ENCODE measurements at regions not wholly inside any gene's neighbourhood (a gene's known extent, or its start where the extent isn't known, plus 50 kb on each side); places are given as distances from the start of the nearest gene placed in this dataset.
"Not testable (repeated sequence)": the region's sequence is repeated elsewhere in the genome, so short reads cannot be mapped to it uniquely, and the experiment has no call there.

DNA sequence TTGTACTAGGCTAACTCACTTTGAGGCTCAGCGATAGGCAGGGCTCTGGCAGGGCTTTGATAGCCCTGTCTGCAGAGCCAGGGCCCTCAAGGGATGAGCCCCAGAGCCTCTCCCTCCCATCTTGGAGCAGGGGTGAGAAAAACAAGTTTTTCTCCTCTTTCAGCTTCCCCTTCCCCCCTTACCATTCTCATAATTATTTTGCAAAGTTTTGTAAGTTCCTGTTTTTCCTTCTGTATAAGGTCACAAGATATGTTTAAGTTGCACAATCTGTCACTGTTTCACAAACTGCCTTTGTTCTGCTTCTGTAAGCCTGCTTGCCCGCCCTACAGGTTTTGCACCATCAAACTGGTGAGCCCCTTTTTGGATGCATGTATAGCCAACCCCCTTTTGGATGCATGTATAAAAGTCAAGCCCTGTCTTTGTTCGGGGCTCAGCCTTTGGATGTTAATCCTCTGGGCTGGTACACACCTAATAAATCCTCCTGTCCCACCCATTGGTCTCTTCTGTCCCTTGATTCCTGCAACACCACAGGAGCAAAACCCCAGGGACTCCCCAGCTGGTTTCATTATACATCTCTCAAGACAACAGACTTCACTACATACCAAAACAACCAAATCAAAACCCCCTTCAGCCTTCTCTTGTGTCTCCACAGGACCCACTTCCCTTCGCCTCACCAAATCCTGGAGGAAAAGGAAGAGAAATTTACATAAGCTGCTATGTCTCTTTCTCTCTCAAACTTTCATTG lies 52.5 kb upstream of the RESF1 start:
- TF ChIP-seq CTCF (IDR thresholded peaks at IDR 0.05), result no peak
- H3K9me3 ChIP-seq, result peaks cover 0 to 23% of the 10 kb centered on the region in 2 donors
- no peaks in the 10 kb centered on the region for H3K27me3 ChIP-seq
- H3K4me3 ChIP-seq, result no peak overlapping the region
- H3K4me1 ChIP-seq, result no peaks in the 10 kb centered on the region
- no peak for DNase-seq (ENCODE audit: low spot score)
- H3K27ac ChIP-seq, result no peak overlapping the region
- no peaks in the 10 kb centered on the region for H3K36me3 ChIP-seq

DNA sequence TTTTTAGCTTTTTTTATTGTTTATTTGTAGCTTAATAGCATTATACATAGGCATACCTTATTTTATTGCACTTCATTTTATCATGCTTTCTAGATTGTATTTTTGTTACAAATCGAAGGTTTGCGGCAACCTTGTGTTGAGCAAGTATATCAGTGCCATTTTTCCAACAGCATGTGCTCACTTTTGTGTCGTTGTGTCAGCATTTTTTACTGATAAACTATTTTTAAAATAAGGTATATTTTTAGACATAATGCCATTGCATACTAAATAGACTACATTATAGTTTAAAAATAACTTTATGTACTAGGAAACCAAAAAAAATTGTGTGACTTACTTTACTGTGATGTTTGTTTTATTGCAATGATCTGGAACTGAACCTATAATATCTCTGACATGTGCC lies 56.2 kb upstream of the RESF1 start:
- Histone ChIP-seq H3K27me3 (no peaks in the 10 kb centered on the region), H3K36me3 (no peaks in the 10 kb centered on the region), H3K4me1 (peaks cover 0 to 3% of the 10 kb centered on the region in 2 donors), H3K4me3 (no peak overlapping the region), H3K27ac (no peak overlapping the region), H3K9me3 (peaks cover 0 to 22% of the 10 kb centered on the region in 2 donors)
- no peak for TF ChIP-seq CTCF (IDR thresholded peaks at IDR 0.05)
- DNase-seq (ENCODE audit: low spot score), result no peak

GRCh38 chr12:31900271-31900670 lies 58.9 kb upstream of the RESF1 start:
- Histone ChIP-seq H3K27ac (no peak overlapping the region), H3K27me3 (no peaks in the 10 kb centered on the region), H3K4me3 (no peak overlapping the region), H3K4me1 (peaks cover 0 to 15% of the 10 kb centered on the region in 2 donors), H3K36me3 (no peaks in the 10 kb centered on the region), H3K9me3 (peaks cover 0 to 3% of the 10 kb centered on the region in 2 donors)
- no peak for TF ChIP-seq CTCF (IDR thresholded peaks at IDR 0.05)
- DNase-seq (ENCODE audit: low spot score), result no peak

DNA sequence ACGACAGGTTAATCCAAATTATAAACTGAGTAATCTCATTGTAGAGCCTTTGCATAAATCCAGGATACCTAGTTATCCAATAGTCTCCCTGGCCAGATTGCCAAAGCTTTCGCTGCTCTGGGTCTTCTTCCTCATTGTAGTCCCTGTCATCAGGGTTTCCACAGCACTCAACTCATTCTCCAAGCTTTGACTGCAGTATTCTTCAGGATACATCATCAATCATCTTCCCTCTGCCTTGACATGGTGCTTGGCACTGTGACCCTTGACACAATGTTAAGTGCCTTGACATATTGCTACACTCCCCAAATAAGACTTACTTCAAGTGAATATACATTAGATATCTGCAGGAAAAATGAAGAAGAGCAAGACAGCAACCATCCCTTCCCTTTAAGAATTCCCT lies 60.1 kb upstream of the RESF1 start:
- H3K27ac ChIP-seq, result no peak overlapping the region

GRCh38 chr12:31897781-31898503 lies 61.3 kb upstream of the RESF1 start:
- no peak overlapping the region for H3K4me3 ChIP-seq
- TF ChIP-seq CTCF (IDR thresholded peaks at IDR 0.05), result no peak
- DNase-seq (ENCODE audit: low spot score), result no peak

More for the DNA sequence above, 60.1 kb upstream of the RESF1 start:
- Histone ChIP-seq H3K4me3 (no peak overlapping the region), H3K36me3 (no peaks in the 10 kb centered on the region), H3K9me3 (peaks cover 0 to 3% of the 10 kb centered on the region in 2 donors), H3K4me1 (peaks cover 0 to 15% of the 10 kb centered on the region in 2 donors), H3K27me3 (no peaks in the 10 kb centered on the region)
- no peak for TF ChIP-seq CTCF (IDR thresholded peaks at IDR 0.05)
- DNase-seq (ENCODE audit: low spot score), result no peak

GRCh38 chr12:31897092-31897491 lies 62.1 kb upstream of the RESF1 start:
- DNase-seq (ENCODE audit: low spot score); H3K27me3 ChIP-seq; H3K9me3 ChIP-seq; H3K36me3 ChIP-seq; H3K4me3 ChIP-seq: not testable (repeated sequence)
- Histone ChIP-seq H3K27ac (peak overlapping the region; percentile 35 to 56), H3K4me1 (peaks cover 0 to 15% of the 10 kb centered on the region in 2 donors)

More at GRCh38 chr12:31897781-31898503, 61.3 kb upstream of the RESF1 start:
- H3K9me3 ChIP-seq, result peaks cover 0 to 3% of the 10 kb centered on the region in 2 donors
- peak overlapping the region in 1 of 2 donors; percentile 53 for H3K27ac ChIP-seq
- no peaks in the 10 kb centered on the region for H3K36me3 ChIP-seq
- no peaks in the 10 kb centered on the region for H3K27me3 ChIP-seq
- peaks cover 0 to 15% of the 10 kb centered on the region in 2 donors for H3K4me1 ChIP-seq
